ENCODE measurements at regions not wholly inside any gene's neighbourhood (a gene's known extent, or its start where the extent isn't known, plus 50 kb on each side); places are given as distances from the start of the nearest gene placed in this dataset.

DNA sequence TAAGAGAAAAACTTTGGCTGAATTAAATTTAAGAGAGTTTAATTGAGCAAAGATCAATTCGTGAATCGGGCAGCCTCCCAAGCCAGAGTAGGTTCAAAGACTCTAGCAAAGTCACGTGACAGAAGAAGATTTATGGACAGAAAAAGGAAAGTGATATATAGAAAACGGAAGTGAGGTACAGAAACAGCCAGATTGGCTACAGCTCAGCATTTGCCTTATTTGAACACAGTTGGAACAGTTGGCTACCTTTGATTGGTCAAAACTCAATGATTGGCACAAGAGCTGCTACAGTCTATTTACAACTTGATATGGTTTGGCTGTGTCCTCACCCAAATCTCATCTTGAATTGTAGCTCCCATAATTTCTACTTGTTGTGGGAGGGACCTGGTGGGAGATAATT is 102.6 kb downstream of the PLG start:
- TF ChIP-seq, protein P1, sequence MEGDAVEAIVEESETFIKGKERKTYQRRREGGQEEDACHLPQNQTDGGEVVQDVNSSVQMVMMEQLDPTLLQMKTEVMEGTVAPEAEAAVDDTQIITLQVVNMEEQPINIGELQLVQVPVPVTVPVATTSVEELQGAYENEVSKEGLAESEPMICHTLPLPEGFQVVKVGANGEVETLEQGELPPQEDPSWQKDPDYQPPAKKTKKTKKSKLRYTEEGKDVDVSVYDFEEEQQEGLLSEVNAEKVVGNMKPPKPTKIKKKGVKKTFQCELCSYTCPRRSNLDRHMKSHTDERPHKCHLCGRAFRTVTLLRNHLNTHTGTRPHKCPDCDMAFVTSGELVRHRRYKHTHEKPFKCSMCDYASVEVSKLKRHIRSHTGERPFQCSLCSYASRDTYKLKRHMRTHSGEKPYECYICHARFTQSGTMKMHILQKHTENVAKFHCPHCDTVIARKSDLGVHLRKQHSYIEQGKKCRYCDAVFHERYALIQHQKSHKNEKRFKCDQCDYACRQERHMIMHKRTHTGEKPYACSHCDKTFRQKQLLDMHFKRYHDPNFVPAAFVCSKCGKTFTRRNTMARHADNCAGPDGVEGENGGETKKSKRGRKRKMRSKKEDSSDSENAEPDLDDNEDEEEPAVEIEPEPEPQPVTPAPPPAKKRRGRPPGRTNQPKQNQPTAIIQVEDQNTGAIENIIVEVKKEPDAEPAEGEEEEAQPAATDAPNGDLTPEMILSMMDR (IDR thresholded peaks at IDR 0.05), result no peak

DNA sequence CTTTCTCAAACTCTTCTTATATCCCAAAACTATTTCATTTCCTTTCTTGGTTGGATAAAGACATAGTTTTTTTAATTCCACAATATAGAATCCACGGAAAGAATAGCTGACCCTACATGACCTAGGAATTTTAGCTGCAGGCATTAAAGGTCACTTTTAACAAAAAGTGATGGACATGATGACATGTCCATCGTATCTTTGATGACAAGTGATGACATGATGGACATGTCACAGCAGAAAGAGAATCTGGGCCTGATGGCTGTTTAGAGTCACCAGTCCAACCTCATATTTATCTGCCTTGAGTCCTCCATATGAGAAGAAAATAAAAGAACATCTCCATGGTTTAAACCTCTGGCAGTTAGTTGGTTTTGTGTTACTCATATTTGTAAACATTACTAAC is 106.2 kb downstream of the PLG start:
- TF ChIP-seq, protein P1 (IDR thresholded peaks at IDR 0.05), result no peak

- TF ChIP-seq, protein P1 (IDR thresholded peaks at IDR 0.05), result no peak
Observed at GRCh38 chr6:160810238-160810637, 108.2 kb downstream of the PLG start.

DNA sequence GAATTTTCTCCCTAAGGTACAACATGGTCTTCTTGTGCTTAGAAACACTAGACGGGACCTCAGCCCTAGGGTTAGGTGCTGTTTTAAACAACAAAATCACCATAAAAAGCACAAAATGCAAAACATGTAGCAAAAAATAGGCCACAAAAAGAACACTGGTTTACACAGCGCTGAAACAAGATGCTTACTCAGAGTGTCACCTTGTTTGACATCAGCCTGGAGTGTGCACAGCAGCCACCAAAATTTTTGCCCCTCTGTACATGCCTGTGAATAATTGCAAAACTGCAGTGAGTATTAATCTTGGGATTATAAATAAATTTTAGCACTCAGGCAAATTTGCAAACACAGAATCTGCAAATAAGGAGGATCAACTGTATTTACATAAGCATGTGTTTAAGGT is 110.1 kb downstream of the PLG start:
- TF ChIP-seq, protein P1 (IDR thresholded peaks at IDR 0.05), result no peak

- TF ChIP-seq, protein P1 (IDR thresholded peaks at IDR 0.05), result no peak
Observed at GRCh38 chr6:160818934-160819333, 116.9 kb downstream of the PLG start.

DNA sequence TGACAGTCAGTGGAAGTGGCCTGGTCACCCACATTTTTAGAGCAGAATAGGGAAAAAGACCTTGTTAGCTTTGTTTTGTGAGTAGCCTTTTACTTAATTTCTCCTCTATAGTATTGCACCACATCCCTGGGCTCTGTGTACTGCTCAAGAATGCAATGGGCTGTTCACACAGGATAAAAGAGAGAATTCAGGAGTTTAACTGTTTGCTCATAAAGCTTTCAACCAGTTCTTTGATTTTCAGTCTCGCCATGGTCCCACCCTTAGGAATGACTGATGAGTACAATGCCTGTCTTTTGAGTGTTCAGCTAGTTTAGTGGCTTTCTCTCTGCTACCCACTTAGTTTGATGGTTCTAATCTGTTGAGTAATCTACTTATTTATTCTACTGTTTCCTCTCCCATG is 129.7 kb downstream of the PLG start:
- TF ChIP-seq, protein P1 (IDR thresholded peaks at IDR 0.05), result no peak

GRCh38 chr6:160832422-160832821 is 130.4 kb downstream of the PLG start:
- TF ChIP-seq, protein P1 (IDR thresholded peaks at IDR 0.05), result no peak

GRCh38 chr6:160837146-160837545 is 135.1 kb downstream of the PLG start:
- TF ChIP-seq, protein P1 (IDR thresholded peaks at IDR 0.05), result no peak
